Heart left ventricle (tissue), 16 donors: ENCODE measurements at regions not wholly inside any gene's neighbourhood (a gene's known extent, or its start where the extent isn't known, plus 50 kb on each side); places are given as distances from the start of the nearest gene placed in this dataset.
"Not testable (repeated sequence)": the region's sequence is repeated elsewhere in the genome, so short reads cannot be mapped to it uniquely, and the experiment has no call there.

Experiments
- ATAC-seq, 4 donors: fragments of 200-7000 bp; cut with Tn5 transposase; one replicate each; pipeline ENCODE4 v1.9.1; 2020 to 2022; ENCODE audit warnings: moderate library complexity in 4 of 4, mild to moderate bottlenecking in 3 of 4, moderate number of reproducible peaks in 1 of 4
- DNase-seq, 5 donors: peaks; one replicate each; pipeline ENCODE4 v3.0.0-alpha.2; 2020
- H3K27ac ChIP-seq, 12 donors: fragments of 200-600 bp; sonication (generic) in 4 of 12; one replicate each; pipeline versions ENCODE4 v1.5.0 to v1.8.0; 2016 to 2022; ENCODE audit warnings: mild to moderate bottlenecking in 2 of 12
- H3K27me3 ChIP-seq, 9 donors: fragments of 200-600 bp; sonication (generic) in 2 of 9; one replicate each; pipeline versions ENCODE4 v1.5.1 to v1.8.0; 2016 to 2022; ENCODE audit warnings: mild to moderate bottlenecking in 3 of 9
- H3K36me3 ChIP-seq, 9 donors: fragments of 200-600 bp; sonication (generic) in 2 of 9; one replicate each; pipeline versions ENCODE4 v1.5.0 to v1.8.0; 2018 to 2022; ENCODE audit warnings: mild to moderate bottlenecking in 2 of 9
- H3K4me1 ChIP-seq, 12 donors: fragments of 200-600 bp; sonication (generic) in 4 of 12; one replicate each; pipeline versions ENCODE4 v1.5.0 to v1.8.0; 2016 to 2022; ENCODE audit warnings: mild to moderate bottlenecking in 3 of 12
- H3K4me3 ChIP-seq, 12 donors: fragments of 200-600 bp; sonication (generic) in 4 of 12; one replicate each; pipeline versions ENCODE4 v1.5.0 to v1.8.0; 2017 to 2022; ENCODE audit warnings: mild to moderate bottlenecking in 9 of 12, moderate library complexity in 4 of 12
- H3K9me3 ChIP-seq, 12 donors: fragments of 200-600 bp; sonication (generic) in 4 of 12; one replicate each; pipeline versions ENCODE4 v1.5.0 to v1.8.0; 2016 to 2022; ENCODE audit warnings: mild to moderate bottlenecking in 1 of 12
- POLR2A ChIP-seq, 2 donors: fragments of 450-650 bp; IDR thresholded peaks; one replicate each; pipeline ENCODE4 v1.6.1; 2017; ENCODE audit warnings: antibody characterized with exemption in 2 of 2, mild to moderate bottlenecking in 2 of 2, moderate library complexity in 2 of 2
- WGBS, 4 donors: extraction: QIAGEN DNeasy Blood & Tissue Kit in 2 of 4; methylation state at CpG; one replicate each; pipeline versions ENCODE4 v1.1.5 to v1.1.7; 2013 to 2018; 5-methylcytosine and 5-hydroxymethylcytosine counted together
- intact Hi-C, 10 donors: fragments of 100-400 bp; cut with DNase I; formaldehyde crosslinking; loops; one replicate each; pipeline versions ENCODE4 v1.11.1 to v1.14.2; 2022
- TF ChIP-seq, protein P1 (sequence below), 12 donors: fragments of 200-600 bp; sonication (generic) in 4 of 12; IDR thresholded peaks; one replicate each; pipeline versions ENCODE4 v1.5.0 to v1.8.0; 2018 to 2022; ENCODE audit warnings: antibody characterized with exemption in 12 of 12, mild to moderate bottlenecking in 5 of 12
- donor health status: ischemic (EF 13 %, LVEDD 7.1; RV severe dilation, severe dysfunction).
- donor health status: healthy with polysubstance abuse.
- donor health status: DM: no; HTN: yes; CAD: no.
- donor health status: DM: no; HTN: no; CAD: no.
- donor health status: ischemic (EF 25% LVEDD 6.9; RV normal size, moderate dysfunction).
- donor health status: ischemic (EF 25% LVEDD 5.7; RV mildly dilated, moderate dysfunction).
- donor health status: healthy.
- donor health status: DM: yes; HTN: yes; CAD: no.
- donor health status: ischemic (EF 35%, LVEDD 5.7; RV mildly dilated, moderate dysfunction).
- donor health status: nonischemic (EF 11% LVEDD 7.7; RV severe dilation, severe dysfunction).
- donor health status: DM: yes; HTN: yes; CAD: no.
- donor health status: PGD.
- donor health status: ischemic (EF 29% LVEDD 5.4; RV normal size, mild dysfunction).
- donor health status: nonischemic (EF 23%, LVEDD 6.1; RV moderate dilation, normal function).

DNA sequence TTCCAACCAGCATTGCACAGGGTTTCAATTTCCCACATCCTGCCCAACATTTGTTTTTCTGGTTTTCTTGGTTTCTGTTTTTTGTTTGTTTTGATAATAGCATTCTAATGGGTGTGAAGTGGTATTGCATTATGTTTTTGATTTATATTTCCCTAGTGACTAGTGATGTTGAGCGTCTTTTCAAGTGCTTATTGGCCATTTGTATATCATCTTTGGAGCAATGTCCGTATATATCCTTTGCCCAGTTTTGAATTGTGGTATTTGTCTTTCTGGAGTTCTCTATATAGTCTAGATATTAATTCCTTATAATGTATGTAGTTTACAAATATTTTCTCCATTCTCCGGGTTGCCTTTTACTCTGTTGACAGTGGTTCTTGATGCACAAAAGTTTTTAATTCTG is 2168.1 kb upstream of the DEFB115 start:
- DNase-seq, H3K4me1 ChIP-seq, ATAC-seq, H3K27ac ChIP-seq, H3K4me3 ChIP-seq, intact Hi-C loops, H3K9me3 ChIP-seq, H3K36me3 ChIP-seq, H3K27me3 ChIP-seq: not testable (repeated sequence)
- 35 to 54% (median 44%) methylated on average over 3 of the region's 3 CpGs for WGBS, 4 donors

DNA sequence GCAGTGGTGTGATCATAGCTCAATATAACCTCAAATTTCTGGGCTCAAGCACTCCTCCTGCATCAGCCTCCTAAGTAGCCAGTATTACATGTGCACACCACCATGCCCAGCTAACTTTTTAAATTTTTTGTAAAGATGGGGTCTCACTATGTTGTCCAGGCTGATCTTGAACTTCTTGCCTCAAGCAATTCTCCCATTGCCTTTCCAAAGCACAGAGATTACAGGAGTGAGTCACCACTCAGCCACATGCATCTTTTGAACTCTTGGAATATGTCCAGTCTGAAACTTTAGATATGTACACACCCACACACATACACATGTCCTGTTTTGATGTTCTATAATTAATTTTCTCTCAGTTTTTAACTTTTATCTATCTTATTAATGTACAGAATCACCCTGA is 2163.5 kb upstream of the DEFB115 start:
- H3K27ac ChIP-seq, H3K36me3 ChIP-seq, ATAC-seq, H3K4me1 ChIP-seq, H3K9me3 ChIP-seq, intact Hi-C loops, H3K27me3 ChIP-seq, DNase-seq, H3K4me3 ChIP-seq: not testable (repeated sequence)

DNA sequence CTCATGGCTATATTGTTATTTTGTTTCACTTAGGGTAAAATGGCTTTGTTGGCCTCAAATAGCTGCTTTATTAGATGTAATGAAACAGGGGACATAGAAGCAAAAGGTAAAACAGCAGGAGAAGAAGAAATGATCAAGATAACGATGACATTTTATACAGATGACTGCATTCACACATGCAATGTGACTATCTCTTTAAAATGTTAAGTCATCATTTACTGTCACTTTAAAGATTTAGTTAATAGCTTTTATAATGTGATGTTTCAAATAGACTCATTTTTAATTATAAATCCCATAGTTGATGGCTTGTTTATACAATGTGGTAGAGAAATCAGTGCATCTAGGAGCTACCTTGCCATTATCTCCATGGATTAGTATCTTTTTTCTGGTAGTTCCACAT is 2160.8 kb upstream of the DEFB115 start:
- H3K27ac ChIP-seq, H3K27me3 ChIP-seq, ATAC-seq, H3K9me3 ChIP-seq, DNase-seq, H3K4me1 ChIP-seq, intact Hi-C loops, H3K4me3 ChIP-seq, H3K36me3 ChIP-seq: not testable (repeated sequence)
- 30 to 63% (median 43%) methylated on average over 1 of the region's 1 CpG for WGBS, 4 donors

DNA sequence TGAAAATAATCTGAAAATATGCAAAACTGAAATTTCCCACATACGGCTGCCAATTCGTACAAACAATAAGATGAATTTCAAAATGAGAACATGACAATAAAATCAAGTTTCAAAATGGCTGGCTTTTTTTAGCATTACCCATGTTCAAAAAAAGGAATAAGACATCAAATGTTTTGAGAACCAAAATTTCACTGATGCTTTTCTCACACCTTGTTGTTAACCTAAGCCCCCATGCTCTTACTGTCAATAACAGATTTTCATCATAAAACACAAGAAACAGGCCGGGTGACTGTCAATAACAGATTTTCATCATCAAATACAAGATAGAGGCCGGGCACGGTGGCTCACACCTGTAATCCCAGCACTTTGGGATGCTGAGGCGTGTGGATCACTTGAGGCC is 2149.6 kb upstream of the DEFB115 start:
- DNase-seq, H3K27ac ChIP-seq, H3K4me3 ChIP-seq, ATAC-seq, H3K27me3 ChIP-seq, H3K4me1 ChIP-seq, H3K36me3 ChIP-seq, intact Hi-C loops: not testable (repeated sequence)
- peaks cover 0 to 17% (median 0%) of the 10 kb centered on the region in 12 donors for H3K9me3 ChIP-seq
- WGBS, 4 donors = 60 to 78% (median 62%) methylated on average over 6 of the region's 6 CpGs

DNA sequence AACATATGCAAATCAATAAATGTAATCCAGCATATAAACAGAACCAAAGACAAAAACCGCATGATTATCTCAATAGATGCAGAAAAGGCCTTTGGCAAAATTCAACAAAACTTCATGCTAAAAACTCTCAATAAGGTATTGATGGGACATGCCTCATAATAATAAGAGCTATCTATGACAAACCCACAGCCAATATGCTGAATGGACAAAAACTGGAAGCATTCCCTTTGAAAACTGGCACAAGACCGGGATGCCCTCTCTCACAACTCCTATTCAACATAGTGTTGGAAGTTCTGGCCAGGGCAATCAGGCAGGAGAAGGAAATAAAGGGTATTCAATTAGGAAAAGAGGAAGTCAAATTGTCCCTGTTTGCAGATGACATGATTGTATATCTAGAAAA is 2148.1 kb upstream of the DEFB115 start:
- H3K4me3 ChIP-seq, ATAC-seq, H3K27ac ChIP-seq, DNase-seq, H3K36me3 ChIP-seq, H3K4me1 ChIP-seq, intact Hi-C loops, H3K27me3 ChIP-seq: not testable (repeated sequence)
- 53 to 77% (median 64%) methylated on average over 2 of the region's 2 CpGs for WGBS, 4 donors
- peaks cover 0 to 20% (median 0%) of the 10 kb centered on the region in 12 donors for H3K9me3 ChIP-seq

DNA sequence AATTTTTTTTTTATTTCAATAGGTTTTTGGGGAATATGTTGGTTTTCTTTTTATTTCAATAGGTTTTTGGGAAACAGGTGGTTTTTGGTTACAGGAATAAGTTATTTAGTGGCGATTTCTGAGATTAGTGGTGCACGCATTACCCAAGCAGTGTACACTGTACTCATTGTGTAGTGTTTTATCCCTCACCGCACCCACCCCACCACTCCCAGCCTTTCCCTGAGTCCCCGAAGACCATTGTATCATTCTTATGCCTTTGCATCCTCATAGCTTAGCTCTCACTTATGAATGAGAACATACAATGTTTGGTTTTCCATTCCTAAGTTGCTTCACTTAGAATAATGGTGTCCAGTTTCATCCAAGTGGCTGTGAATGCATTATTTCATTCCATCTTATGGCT is 2142.4 kb upstream of the DEFB115 start:
- not testable (repeated sequence) for ATAC-seq

DNA sequence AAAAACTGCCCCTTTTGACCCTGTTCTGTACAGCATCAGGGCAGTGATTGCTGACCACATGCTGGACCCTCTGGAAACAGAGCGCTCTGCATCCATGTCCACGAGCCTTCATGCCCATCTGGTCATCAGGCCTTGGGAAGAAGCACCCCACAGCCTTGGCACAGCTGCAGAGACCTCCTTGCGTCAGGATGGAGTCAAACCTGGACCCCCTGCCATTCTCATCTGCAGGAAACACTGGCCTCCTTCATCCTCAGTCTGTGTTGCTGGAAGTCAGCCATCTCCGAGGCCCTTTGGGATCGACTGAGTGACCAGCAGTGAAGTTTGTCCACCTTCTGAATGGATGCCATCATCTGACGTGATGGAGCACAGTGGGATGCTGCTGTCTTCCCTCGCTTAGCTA is 2138.3 kb upstream of the DEFB115 start:
- 49 to 71% (median 63%) methylated on average over 7 of the region's 7 CpGs for WGBS, 4 donors

More for the DNA sequence above, 2142.4 kb upstream of the DEFB115 start:
- H3K27me3 ChIP-seq, DNase-seq, H3K4me1 ChIP-seq, H3K27ac ChIP-seq, H3K4me3 ChIP-seq, H3K36me3 ChIP-seq, intact Hi-C loops: not testable (repeated sequence)
- WGBS, 4 donors = 59 to 65% (median 63%) methylated on average over 4 of the region's 4 CpGs
- H3K9me3 ChIP-seq = peaks cover 0 to 23% (median 3%) of the 10 kb centered on the region in 12 donors

DNA sequence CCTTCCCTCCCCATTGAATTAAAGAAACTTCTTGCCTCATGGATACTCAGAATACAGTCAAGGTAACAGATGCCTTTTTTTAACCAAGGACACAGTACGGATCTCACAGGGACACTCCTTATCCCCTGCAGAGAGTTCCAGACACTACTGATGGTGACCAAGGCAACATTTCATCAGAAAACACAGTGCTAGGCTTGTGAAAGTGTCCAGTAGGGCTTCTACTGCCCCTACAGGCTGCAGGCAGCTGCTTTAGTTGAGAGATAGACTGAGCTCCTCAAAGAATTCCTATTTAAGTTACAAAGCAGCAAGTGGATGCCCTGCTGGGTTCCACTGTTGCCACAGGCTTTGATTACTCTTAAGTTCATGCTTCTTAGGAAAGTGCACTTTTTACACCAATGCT is 2137.8 kb upstream of the DEFB115 start:
- not testable (repeated sequence) for DNase-seq, H3K27me3 ChIP-seq, ATAC-seq, H3K27ac ChIP-seq, H3K4me1 ChIP-seq, H3K36me3 ChIP-seq, H3K4me3 ChIP-seq
- intact Hi-C loops = loop anchor here in 1 of 10 donors (10.0 kb wide), 1 partner anchor 765 kb away; no protein-coding TSS in a partner anchor
- WGBS, 4 donors = 37 to 73% (median 46%) methylated on average over 1 of the region's 1 CpG
- peaks cover 0 to 19% (median 0%) of the 10 kb centered on the region in 12 donors for H3K9me3 ChIP-seq

More for the DNA sequence above, 2138.3 kb upstream of the DEFB115 start:
- ATAC-seq = no peak
- Histone ChIP-seq H3K36me3 (no peaks in the 10 kb centered on the region), H3K4me1 (no peaks in the 10 kb centered on the region), H3K9me3 (peaks cover 0 to 20% (median 0%) of the 10 kb centered on the region in 12 donors), H3K4me3 (no peak overlapping the region), H3K27me3 (no peaks in the 10 kb centered on the region), H3K27ac (no peak overlapping the region)
- DNase-seq = no peak
- TF ChIP-seq, protein P1, sequence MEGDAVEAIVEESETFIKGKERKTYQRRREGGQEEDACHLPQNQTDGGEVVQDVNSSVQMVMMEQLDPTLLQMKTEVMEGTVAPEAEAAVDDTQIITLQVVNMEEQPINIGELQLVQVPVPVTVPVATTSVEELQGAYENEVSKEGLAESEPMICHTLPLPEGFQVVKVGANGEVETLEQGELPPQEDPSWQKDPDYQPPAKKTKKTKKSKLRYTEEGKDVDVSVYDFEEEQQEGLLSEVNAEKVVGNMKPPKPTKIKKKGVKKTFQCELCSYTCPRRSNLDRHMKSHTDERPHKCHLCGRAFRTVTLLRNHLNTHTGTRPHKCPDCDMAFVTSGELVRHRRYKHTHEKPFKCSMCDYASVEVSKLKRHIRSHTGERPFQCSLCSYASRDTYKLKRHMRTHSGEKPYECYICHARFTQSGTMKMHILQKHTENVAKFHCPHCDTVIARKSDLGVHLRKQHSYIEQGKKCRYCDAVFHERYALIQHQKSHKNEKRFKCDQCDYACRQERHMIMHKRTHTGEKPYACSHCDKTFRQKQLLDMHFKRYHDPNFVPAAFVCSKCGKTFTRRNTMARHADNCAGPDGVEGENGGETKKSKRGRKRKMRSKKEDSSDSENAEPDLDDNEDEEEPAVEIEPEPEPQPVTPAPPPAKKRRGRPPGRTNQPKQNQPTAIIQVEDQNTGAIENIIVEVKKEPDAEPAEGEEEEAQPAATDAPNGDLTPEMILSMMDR (IDR thresholded peaks at IDR 0.05) = no peak
- TF ChIP-seq POLR2A (IDR thresholded peaks at IDR 0.05) = no peak
- intact Hi-C loops = no loop called here

DNA sequence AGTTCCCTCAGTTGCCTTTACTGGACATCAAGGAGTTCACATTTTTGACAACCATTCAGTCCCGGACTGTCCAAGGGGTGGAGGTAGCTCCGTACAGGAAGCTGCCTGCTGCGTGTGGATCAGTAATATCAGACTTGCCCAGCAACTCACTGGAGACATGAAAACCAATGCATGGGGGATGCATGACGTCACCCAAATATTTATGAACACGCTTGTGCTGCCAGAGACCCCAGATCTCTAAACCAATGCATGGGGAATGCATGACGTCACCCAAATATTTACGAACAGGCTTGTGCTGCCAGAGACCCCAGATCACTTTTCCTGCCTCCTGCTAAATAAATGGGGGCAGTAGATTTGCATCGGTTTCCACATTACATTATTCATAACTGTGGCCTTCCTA is 2137.4 kb upstream of the DEFB115 start:
- H3K27me3 ChIP-seq, H3K4me1 ChIP-seq, H3K36me3 ChIP-seq, H3K27ac ChIP-seq, H3K4me3 ChIP-seq, DNase-seq: not testable (repeated sequence)
- ATAC-seq = peak in 1 of 4 donors; percentile 42
- intact Hi-C loops = loop anchor here in 1 of 10 donors (10.0 kb wide), 1 partner anchor 765 kb away; no protein-coding TSS in a partner anchor
- peaks cover 0 to 19% (median 0%) of the 10 kb centered on the region in 12 donors for H3K9me3 ChIP-seq
- WGBS, 4 donors = 34 to 58% (median 51%) methylated on average over 8 of the region's 8 CpGs

DNA sequence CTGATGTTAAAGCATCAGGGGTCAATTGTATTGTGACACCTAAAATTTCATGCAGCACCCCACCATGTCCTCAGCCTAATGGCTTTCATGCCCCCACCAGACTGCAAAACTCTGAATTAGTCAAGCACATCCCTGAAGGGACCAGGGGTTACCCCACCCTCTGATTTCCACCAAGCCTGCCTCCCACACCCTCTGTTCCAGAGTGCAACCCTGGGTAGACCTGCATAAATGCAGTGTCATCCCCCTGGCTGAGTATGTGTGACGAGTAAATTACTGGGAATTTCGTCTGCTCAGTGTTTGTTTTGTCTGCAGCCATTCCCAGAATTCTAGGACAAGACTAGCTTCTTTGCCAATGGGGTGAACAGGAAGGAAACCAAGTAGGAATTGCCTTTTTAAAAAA is 2136.9 kb upstream of the DEFB115 start:
- not testable (repeated sequence) for H3K36me3 ChIP-seq, H3K27ac ChIP-seq, H3K4me3 ChIP-seq, DNase-seq, H3K27me3 ChIP-seq, H3K4me1 ChIP-seq
- WGBS, 4 donors = 6 to 18% (median 10%) methylated on average over 2 of the region's 2 CpGs
- intact Hi-C loops = loop anchor here in 1 of 10 donors (10.0 kb wide), 1 partner anchor 764 kb away; no protein-coding TSS in a partner anchor
- peaks cover 0 to 19% (median 0%) of the 10 kb centered on the region in 12 donors for H3K9me3 ChIP-seq
- peak in 2 of 4 donors; percentile 41 to 69 for ATAC-seq
